ENCODE measurements at regions not wholly inside any gene's neighbourhood (a gene's known extent, or its start where the extent isn't known, plus 50 kb on each side); places are given as distances from the start of the nearest gene placed in this dataset.

- Histone ChIP-seq H3K9me3 (no peaks in the 10 kb centered on the region), H3K27me3 (peaks cover 60% of the 10 kb centered on the region), H3K4me3 (no peak overlapping the region), H3K36me3 (no peaks in the 10 kb centered on the region), H3K4me1 (no peaks in the 10 kb centered on the region), H3K27ac (no peak overlapping the region)
- TF ChIP-seq POLR2A (IDR thresholded peaks at IDR 0.05) (no peak), POLR2AphosphoS5 (IDR thresholded peaks at IDR 0.05) (no peak), EP300 (IDR thresholded peaks at IDR 0.05) (no peak)
- TF ChIP-seq, protein P1, sequence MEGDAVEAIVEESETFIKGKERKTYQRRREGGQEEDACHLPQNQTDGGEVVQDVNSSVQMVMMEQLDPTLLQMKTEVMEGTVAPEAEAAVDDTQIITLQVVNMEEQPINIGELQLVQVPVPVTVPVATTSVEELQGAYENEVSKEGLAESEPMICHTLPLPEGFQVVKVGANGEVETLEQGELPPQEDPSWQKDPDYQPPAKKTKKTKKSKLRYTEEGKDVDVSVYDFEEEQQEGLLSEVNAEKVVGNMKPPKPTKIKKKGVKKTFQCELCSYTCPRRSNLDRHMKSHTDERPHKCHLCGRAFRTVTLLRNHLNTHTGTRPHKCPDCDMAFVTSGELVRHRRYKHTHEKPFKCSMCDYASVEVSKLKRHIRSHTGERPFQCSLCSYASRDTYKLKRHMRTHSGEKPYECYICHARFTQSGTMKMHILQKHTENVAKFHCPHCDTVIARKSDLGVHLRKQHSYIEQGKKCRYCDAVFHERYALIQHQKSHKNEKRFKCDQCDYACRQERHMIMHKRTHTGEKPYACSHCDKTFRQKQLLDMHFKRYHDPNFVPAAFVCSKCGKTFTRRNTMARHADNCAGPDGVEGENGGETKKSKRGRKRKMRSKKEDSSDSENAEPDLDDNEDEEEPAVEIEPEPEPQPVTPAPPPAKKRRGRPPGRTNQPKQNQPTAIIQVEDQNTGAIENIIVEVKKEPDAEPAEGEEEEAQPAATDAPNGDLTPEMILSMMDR (IDR thresholded peaks at IDR 0.05) = no peak
- no peak for ATAC-seq
- 22 to 37% methylated on average over 3 to 5 of the region's 7 CpGs for WGBS, 2 donors (ENCODE audit: low coverage in 1 of 2)
These were observed 156.4 kb downstream of the PTPRU start for GRCh38 chr1:29392486-29393450.

- TF ChIP-seq POLR2A (IDR thresholded peaks at IDR 0.05) = no peak
- TF ChIP-seq POLR2AphosphoS5 (IDR thresholded peaks at IDR 0.05) = no peak
- TF ChIP-seq EP300 (IDR thresholded peaks at IDR 0.05) = no peak
- TF ChIP-seq, protein P1 (IDR thresholded peaks at IDR 0.05) = no peak
- H3K36me3 ChIP-seq = no peaks in the 10 kb centered on the region
- 46% methylated on average over 2 of the region's 3 CpGs; no CpG with 5 or more reads in 1 of the 2 donors for WGBS, 2 donors (ENCODE audit: low coverage in 1 of 2)
- H3K4me3 ChIP-seq = no peak overlapping the region
- H3K27ac ChIP-seq = no peak overlapping the region
- H3K27me3 ChIP-seq = peaks cover 60% of the 10 kb centered on the region
- no peaks in the 10 kb centered on the region for H3K4me1 ChIP-seq
- H3K9me3 ChIP-seq = no peaks in the 10 kb centered on the region
- ATAC-seq = no peak
These were observed 155.7 kb downstream of the PTPRU start for GRCh38 chr1:29392036-29392435.

GRCh38 chr1:29391362-29391880 lies 155.1 kb downstream of the PTPRU start:
- no peak for ATAC-seq
- WGBS, 2 donors (ENCODE audit: low coverage in 1 of 2) = 0% methylated on average over 1 of the region's 5 CpGs; no CpG with 5 or more reads in 1 of the 2 donors
- Histone ChIP-seq H3K4me3 (no peak overlapping the region), H3K9me3 (no peaks in the 10 kb centered on the region), H3K36me3 (no peaks in the 10 kb centered on the region), H3K27me3 (peaks cover 63% of the 10 kb centered on the region), H3K27ac (no peak overlapping the region), H3K4me1 (no peaks in the 10 kb centered on the region)
- TF ChIP-seq POLR2AphosphoS5 (IDR thresholded peaks at IDR 0.05) (no peak), EP300 (IDR thresholded peaks at IDR 0.05) (no peak), POLR2A (IDR thresholded peaks at IDR 0.05) (no peak)
- TF ChIP-seq, protein P1 (IDR thresholded peaks at IDR 0.05) = no peak

DNA sequence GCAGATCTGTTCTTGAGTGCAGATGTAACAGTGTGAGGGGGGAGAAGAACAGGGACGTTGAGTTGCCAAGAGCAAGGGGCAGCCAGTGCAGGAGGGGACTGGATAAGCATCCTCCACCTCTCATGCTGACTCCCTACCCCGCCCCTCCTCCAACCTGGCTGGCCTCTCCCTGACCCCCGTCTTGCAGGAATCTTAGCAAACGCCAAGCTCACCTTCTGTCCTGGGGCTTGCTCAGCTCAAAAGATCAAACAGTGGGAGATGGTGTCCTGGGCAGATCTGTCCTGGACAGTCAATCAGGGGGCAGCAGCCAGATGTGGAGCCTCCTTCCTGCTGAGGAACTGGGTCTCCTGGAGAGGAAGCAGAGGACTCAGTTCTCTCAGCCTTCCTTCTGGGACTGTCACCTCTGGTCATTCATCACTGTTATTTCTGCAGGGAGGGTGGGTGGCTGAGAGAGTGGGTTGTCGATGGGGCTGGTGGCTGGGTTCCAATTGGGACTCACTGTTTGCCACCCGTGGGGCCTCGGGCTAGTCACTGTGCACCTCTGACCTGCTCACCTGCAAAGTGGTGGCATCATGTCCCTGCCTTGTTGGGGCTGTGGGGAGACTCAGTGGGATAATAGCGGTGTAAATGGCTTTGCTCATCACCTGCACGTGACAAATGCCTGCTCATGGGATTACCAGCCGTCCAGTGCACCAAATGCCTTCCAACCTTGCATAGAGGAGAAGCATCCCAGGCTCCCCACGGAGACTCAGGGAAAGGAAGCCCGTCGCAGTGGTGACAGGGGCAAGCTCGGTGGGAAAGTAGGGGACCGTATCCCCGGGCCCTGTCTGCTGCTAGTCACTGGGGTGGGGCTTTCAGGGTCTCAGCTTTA lies 154.4 kb downstream of the PTPRU start:
- Histone ChIP-seq H3K27me3 (peaks cover 70% of the 10 kb centered on the region), H3K4me1 (no peaks in the 10 kb centered on the region), H3K9me3 (no peaks in the 10 kb centered on the region), H3K4me3 (no peak overlapping the region), H3K27ac (no peak overlapping the region), H3K36me3 (no peaks in the 10 kb centered on the region)
- no peak for ATAC-seq
- WGBS, 2 donors (ENCODE audit: low coverage in 1 of 2) = 27 to 31% methylated on average over 3 to 5 of the region's 16 CpGs
- TF ChIP-seq, protein P1 (IDR thresholded peaks at IDR 0.05) = no peak
- TF ChIP-seq EP300 (IDR thresholded peaks at IDR 0.05) = no peak
- no peak for TF ChIP-seq POLR2AphosphoS5 (IDR thresholded peaks at IDR 0.05)
- TF ChIP-seq POLR2A (IDR thresholded peaks at IDR 0.05) = no peak
